ENCODE measurements at regions not wholly inside any gene's neighbourhood (a gene's known extent, or its start where the extent isn't known, plus 50 kb on each side); places are given as distances from the start of the nearest gene placed in this dataset.

DNA sequence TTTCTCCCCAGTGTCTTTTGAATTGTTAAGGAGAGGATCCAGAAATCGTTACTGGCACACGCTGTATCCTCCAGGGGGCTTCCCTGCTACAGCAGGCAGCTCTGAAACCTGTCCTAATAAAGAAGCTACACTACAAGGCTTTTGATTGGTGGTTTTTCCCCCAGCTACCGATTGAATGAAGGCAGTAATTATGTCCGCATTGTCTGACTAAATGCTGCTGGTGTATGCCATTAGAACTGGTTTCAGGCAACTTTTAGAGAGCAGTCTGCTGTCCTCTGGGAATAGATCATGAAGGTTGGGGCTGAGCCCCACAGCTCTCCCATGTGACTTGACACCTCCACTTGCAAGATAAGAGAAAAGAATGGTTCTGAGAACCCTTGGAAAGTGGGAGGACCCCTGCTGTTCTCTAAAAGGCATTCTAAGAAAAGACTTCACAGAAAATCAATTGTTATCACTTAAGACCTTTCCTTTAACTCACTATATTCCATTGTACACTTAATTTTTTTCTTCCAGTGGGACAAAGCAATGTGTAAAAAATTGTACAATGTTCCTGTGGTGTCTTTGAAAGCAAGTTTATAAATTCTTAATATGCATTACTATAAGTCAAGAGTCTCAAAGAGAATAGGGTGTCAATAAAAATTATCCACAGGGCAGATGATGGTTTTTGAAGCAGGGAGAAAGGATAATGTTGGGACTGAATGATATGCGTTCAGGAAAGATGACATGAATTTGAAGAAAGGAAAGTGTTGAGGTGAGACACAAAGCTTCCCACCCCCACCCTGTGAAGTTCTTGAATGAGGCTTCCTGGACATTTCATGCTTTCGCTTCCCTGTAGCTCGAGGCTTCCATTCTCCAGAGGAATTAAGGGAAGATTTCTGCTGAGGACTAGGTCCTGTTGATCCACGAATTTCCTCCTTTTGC lies 53.0 kb upstream of the DAZL start:
- ATAC-seq: no peak
- Mint-ChIP-seq H3K4me1 (no peaks in the 10 kb centered on the region), H3K9me3 (ENCODE audit: low read depth) (no peaks in the 10 kb centered on the region), H3K27ac (no peak overlapping the region), H3K27me3 (peaks cover 13% of the 10 kb centered on the region), H3K36me3 (no peaks in the 10 kb centered on the region), H3K4me3 (no peak overlapping the region)
- CTCF ChIA-PET: no interaction called here
- DNase-seq: no peak

DNA sequence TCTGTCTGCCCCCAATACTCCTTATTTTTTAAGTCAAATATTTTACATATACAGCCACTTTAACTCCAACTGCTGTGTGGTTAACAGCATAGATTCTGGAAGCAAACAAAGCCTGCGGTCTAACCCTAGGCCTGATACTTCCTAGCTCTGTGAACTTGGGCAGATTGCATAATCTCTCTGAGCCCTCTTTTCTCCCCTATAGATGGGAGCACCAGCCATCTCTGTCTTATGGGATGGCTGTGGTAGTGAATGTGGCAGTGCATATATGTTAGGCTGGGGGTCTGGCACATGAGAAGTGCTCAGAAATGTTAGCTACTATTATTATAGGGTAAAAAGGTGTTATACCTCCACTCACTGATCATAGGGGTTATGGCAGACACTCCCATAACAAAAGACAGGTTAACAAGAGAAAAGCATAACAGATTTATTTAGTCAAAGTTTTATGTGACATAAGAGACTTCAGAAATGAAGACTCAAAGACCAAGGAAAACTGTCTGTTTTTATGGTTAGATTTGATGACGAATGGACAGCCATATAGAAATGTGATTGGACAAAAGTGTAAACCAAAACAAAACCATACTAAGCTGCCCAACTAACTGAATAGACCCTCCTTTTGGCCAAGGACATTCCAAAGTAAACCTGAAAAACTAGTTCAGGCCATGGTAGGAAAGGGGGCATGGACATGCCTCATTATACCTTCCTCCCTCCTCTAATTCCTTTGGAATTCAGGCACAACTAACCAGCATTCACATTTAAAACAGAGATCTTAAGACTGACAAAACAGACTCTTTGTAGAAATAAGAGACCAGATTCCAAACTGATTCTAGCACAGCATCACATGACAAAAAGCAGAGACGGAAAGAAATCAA lies 53.9 kb upstream of the DAZL start:
- no peaks in the 10 kb centered on the region for H3K4me1 Mint-ChIP-seq
- CTCF ChIA-PET: no interaction called here
- no peak overlapping the region for H3K27ac Mint-ChIP-seq
- no peak for DNase-seq
- peaks cover 13% of the 10 kb centered on the region for H3K27me3 Mint-ChIP-seq
- H3K36me3 Mint-ChIP-seq: no peaks in the 10 kb centered on the region
- no peak for ATAC-seq
- H3K4me3 Mint-ChIP-seq: no peak overlapping the region
- H3K9me3 Mint-ChIP-seq (ENCODE audit: low read depth): no peaks in the 10 kb centered on the region

DNA sequence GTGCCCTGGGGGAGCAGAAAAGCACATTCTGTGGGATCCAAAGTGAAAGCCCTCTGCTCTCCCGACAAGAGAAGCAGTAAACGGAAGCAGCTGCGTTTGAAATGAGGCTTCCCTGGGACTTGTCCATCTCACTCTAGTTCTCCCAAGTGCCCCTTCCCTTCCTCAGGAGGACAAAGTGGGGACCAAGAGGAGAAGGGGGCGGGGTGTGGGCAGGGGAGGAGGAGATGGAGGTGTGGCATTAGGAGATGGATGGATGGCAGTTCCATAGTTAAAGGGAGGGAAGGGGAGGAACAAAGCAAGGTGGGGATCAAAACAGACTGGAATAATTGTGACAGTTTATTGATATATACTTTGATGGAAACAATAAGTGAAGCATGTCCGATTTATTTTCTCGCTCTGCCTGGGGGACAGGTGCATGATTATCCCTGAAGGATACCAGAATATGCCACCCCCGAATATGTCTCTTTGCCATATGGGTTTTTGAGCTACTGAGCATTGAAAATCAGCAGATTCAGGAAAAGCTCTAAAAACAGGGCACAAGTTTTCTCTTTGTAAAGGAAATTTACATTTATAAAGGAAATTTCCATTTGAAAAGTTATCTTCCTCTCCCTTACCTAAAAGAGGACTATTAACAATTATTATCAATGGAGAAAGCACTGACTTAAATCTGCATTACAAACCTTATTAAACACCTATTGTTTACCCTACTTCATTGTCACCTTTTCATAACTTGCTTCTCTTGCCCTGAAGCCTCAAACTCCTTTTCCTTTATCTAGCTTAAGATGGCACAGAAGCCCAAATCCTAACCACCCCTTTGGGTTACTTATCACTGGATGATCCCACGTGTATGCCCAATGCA lies 58.9 kb upstream of the DAZL start:
- Mint-ChIP-seq H3K27ac (no peak overlapping the region), H3K36me3 (no peaks in the 10 kb centered on the region), H3K9me3 (ENCODE audit: low read depth) (no peaks in the 10 kb centered on the region), H3K4me3 (no peak overlapping the region), H3K27me3 (peaks cover 16% of the 10 kb centered on the region), H3K4me1 (no peaks in the 10 kb centered on the region)
- CTCF ChIA-PET: no interaction called here
- ATAC-seq: no peak
- no peak for DNase-seq

DNA sequence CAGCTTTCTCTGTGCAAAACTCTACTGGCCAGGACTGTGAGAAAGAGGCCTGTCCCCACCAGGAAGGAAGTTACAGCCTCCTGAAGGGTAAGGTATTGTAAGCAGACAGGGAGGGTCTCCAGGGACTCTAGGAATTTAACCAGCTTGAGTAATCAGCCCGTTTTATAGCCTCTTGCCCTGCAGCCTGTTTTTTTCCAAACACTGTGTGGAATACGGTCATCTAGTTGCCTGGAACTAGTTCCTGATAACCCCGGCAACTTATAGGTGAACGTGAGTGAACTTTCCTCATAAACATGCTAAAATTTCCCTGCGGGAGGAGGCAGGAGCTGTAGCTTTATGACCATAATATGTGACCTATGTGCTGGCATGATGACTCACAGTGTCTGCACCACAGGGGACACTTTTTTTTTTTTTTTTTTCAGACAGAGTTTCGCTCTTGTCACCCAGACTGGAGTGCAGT lies 60.1 kb upstream of the DAZL start:
- peaks cover 13% of the 10 kb centered on the region for H3K27me3 Mint-ChIP-seq
- H3K4me1 Mint-ChIP-seq: no peaks in the 10 kb centered on the region
- H3K4me3 Mint-ChIP-seq: no peak overlapping the region
- no peaks in the 10 kb centered on the region for H3K9me3 Mint-ChIP-seq (ENCODE audit: low read depth)
- H3K36me3 Mint-ChIP-seq: no peaks in the 10 kb centered on the region
- H3K27ac Mint-ChIP-seq: no peak overlapping the region
- DNase-seq (no peak), ATAC-seq (no peak)
- CTCF ChIA-PET: no interaction called here

DNA sequence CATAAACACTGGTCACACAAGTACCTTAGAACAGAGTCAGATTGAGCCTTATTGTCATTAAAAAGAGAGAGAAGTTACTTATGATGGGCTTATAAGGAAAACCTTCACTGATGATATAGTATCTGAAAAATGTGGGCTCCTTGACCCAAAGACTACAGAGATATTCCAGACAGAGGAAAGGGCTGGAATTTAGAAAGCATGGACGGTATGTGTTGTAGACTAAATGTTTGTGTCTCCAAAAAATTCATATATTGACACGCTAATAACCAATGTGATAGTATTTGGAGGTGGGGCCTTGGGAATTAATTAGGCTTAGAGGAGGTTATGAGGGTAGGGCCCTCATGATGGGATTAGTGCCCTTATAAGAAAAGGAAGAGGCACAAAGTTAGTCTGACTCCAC lies 61.0 kb upstream of the DAZL start:
- H3K27me3 Mint-ChIP-seq: peaks cover 13% of the 10 kb centered on the region
- H3K36me3 Mint-ChIP-seq: no peaks in the 10 kb centered on the region
- no peaks in the 10 kb centered on the region for H3K9me3 Mint-ChIP-seq (ENCODE audit: low read depth)
- CTCF ChIA-PET: no interaction called here
- ATAC-seq: no peak
- DNase-seq: no peak
- H3K27ac Mint-ChIP-seq: no peak overlapping the region
- no peaks in the 10 kb centered on the region for H3K4me1 Mint-ChIP-seq
- no peak overlapping the region for H3K4me3 Mint-ChIP-seq

DNA sequence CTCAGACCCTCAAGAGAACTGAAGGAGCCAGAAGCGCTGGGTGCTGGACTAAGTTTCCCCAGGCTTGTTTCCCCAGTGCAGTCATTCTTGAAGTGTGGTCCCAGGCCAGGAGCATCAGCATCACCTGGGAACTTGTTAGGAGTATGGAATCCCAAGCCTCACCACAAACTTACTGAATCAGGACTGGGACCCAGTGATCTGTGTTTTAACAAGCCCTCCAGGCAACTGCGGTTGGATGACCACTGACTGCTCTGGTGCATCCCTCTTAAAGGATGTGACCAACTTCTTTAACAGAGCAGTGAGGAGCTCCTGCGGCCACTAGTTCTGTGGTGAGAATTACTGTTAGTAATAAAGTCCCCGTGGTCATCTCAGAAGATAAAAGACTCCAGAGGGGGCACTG lies 62.4 kb upstream of the DAZL start:
- Mint-ChIP-seq H3K4me3 (no peak overlapping the region), H3K27ac (no peak overlapping the region), H3K9me3 (ENCODE audit: low read depth) (no peaks in the 10 kb centered on the region), H3K27me3 (peaks cover 8% of the 10 kb centered on the region), H3K36me3 (no peaks in the 10 kb centered on the region), H3K4me1 (no peaks in the 10 kb centered on the region)
- CTCF ChIA-PET: no interaction called here
- ATAC-seq (no peak), DNase-seq (no peak)

DNA sequence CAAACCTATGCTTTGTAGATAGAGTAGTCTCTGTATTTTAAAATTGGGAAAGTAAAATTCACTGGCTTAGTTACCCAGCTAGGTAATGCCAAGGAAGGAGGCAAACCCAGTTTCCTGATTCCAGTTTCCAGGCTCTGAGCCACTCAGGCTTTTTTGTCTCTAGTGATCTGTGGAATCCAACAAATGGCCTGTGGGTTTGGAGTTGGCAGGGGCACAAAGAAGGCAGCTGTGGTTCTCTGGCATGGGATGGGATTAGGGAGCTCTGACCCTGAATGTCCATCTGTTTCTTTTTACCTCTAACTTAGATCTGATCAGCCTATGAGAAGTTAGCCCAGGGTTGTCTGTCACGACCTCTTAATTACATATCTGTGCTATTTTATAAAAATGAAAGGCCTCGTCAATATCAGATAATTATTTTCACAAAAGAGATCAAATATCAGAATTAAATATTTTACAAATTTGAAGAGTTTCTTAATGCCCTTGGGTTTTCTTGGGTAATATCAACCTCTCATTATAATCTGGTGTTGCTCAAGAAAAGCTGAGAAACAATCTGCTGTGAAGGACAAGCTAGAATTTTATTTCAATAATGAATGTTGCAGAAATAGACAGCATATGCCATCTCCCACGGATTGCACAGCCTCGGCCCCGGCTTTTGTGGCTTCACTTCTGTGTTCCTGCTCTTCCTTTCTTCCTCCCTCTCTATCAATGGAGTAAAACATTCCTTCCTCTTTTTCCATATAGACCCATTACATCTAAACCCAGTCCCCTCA lies 63.7 kb upstream of the DAZL start:
- no peaks in the 10 kb centered on the region for H3K9me3 Mint-ChIP-seq (ENCODE audit: low read depth)
- CTCF ChIA-PET: no interaction called here
- DNase-seq: no peak
- no peak overlapping the region for H3K27ac Mint-ChIP-seq
- H3K4me1 Mint-ChIP-seq: no peaks in the 10 kb centered on the region
- peaks cover 3% of the 10 kb centered on the region for H3K27me3 Mint-ChIP-seq
- H3K36me3 Mint-ChIP-seq: no peaks in the 10 kb centered on the region
- no peak for ATAC-seq
- no peak overlapping the region for H3K4me3 Mint-ChIP-seq

DNA sequence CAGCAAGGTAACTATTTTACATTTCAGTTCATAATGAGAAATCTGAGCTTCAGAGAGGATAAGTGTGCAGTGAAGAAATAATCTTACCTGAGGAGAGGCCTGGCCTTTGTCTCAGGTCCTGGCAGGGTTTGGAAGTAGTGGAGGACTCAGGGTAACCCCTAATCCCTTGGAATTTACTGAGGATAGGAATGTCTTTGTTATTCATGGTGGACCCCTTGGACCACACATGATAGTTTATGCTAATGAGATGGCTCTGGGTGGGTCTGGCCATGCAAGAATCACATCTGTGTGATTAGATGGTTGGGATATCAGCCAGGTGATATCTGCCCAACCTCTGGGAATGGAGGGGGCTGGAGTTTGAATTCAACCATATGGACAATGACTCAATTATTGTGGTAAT lies 65.0 kb upstream of the DAZL start:
- Mint-ChIP-seq H3K36me3 (no peaks in the 10 kb centered on the region), H3K4me3 (no peak overlapping the region), H3K4me1 (no peaks in the 10 kb centered on the region), H3K9me3 (ENCODE audit: low read depth) (peaks cover 2% of the 10 kb centered on the region), H3K27ac (no peak overlapping the region), H3K27me3 (no peaks in the 10 kb centered on the region)
- CTCF ChIA-PET: no interaction called here
- no peak for ATAC-seq
- no peak for DNase-seq

DNA sequence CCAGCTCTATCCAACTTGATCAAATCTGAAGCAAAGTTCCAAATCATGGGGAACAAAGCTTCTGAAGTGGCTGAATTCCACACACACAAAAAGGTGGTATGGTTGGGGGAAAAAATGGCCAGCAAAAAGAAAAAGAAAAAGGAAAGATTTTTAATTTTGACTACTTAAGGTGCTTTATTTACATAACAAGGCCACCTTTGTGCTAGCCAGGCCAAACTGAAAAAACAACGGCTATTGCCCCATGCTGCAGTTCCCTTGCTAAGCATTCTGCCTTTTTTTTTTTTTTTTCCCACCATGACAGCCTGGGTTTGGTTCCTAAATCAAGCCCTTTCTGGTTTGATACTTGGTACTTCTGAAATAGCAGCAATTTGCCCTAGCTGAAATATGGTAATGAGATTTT lies 66.5 kb upstream of the DAZL start:
- Mint-ChIP-seq H3K27ac (no peak overlapping the region), H3K36me3 (peaks cover 3% of the 10 kb centered on the region), H3K9me3 (ENCODE audit: low read depth) (peaks cover 7% of the 10 kb centered on the region), H3K27me3 (no peaks in the 10 kb centered on the region), H3K4me1 (no peaks in the 10 kb centered on the region), H3K4me3 (no peak overlapping the region)
- CTCF ChIA-PET: no interaction called here
- DNase-seq: no peak
- ATAC-seq: no peak

DNA sequence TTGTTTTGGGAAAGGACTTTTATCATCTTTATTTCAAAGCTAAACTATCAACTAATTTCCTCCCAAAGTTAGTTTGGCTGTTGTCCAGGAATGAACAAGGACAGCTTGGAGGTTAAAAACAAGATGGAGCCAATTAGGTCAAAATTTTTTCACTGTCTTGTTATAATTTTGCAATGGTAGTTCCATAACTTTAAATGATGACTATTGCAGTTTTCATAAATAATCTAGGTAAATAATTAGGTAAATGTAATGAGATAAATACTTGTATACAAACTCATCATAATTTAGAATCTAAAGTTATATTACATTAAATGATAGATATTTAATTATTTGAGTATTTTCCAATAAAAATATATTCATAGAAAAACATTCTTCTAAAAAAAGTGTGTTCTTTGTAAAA lies 68.3 kb upstream of the DAZL start:
- no peak overlapping the region for H3K27ac Mint-ChIP-seq

DNA sequence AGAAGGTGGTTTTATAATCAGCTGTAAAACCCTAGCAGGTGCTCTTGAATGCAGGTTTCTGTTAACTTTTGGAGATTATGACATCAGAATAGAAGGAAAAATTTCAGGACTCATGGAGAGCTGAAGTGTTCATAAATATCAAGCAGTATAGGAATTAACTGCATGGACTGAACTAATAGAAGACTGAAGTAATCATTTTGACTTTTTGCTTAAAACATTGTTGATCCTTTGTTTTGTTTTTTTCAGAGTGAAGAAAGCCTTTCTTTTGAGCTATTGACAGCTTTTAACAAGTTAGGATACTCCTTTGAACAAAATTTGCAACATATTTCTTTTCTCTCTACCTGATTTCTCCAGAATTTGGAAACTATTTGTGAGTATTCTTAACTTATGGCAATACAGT lies 70.6 kb upstream of the DAZL start:
- H3K9me3 Mint-ChIP-seq (ENCODE audit: low read depth): peaks cover 7% of the 10 kb centered on the region
- no peaks in the 10 kb centered on the region for H3K27me3 Mint-ChIP-seq
- ATAC-seq (no peak), DNase-seq (no peak)
- CTCF ChIA-PET: no interaction called here
- peaks cover 3% of the 10 kb centered on the region for H3K36me3 Mint-ChIP-seq
- no peak overlapping the region for H3K4me3 Mint-ChIP-seq
- no peak overlapping the region for H3K27ac Mint-ChIP-seq
- H3K4me1 Mint-ChIP-seq: no peaks in the 10 kb centered on the region

More for the DNA sequence above, 68.3 kb upstream of the DAZL start:
- H3K36me3 Mint-ChIP-seq: peaks cover 3% of the 10 kb centered on the region
- DNase-seq: no peak
- peaks cover 7% of the 10 kb centered on the region for H3K9me3 Mint-ChIP-seq (ENCODE audit: low read depth)
- no peaks in the 10 kb centered on the region for H3K4me1 Mint-ChIP-seq
- no peaks in the 10 kb centered on the region for H3K27me3 Mint-ChIP-seq
- ATAC-seq: no peak
- CTCF ChIA-PET: no interaction called here
- no peak overlapping the region for H3K4me3 Mint-ChIP-seq

DNA sequence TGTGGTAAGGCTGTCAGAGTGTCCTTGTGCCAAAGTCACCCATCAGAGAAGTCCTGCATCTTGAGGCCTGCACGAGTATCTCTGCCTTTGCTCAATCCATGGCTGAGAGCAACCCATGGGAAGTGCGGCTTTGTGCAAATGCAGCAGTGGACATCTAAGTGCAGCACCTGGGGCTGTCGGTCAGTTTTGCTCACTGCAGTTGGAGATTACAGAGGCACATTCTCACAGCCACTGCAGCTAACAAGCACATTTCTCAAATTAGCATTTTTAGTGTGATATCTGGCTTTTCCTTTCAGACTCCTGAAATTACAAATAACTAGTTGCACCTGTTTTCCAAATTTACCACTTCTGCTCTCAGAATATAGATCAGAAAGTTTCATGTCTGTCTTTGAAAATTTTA lies 81.5 kb upstream of the DAZL start:
- CTCF ChIA-PET: no interaction called here
- no peaks in the 10 kb centered on the region for H3K4me1 Mint-ChIP-seq
- peaks cover 6% of the 10 kb centered on the region for H3K27me3 Mint-ChIP-seq
- H3K9me3 Mint-ChIP-seq (ENCODE audit: low read depth): peaks cover 6% of the 10 kb centered on the region
- DNase-seq: no peak
- no peak overlapping the region for H3K27ac Mint-ChIP-seq
- no peak overlapping the region for H3K4me3 Mint-ChIP-seq
- ATAC-seq: no peak
- no peaks in the 10 kb centered on the region for H3K36me3 Mint-ChIP-seq

DNA sequence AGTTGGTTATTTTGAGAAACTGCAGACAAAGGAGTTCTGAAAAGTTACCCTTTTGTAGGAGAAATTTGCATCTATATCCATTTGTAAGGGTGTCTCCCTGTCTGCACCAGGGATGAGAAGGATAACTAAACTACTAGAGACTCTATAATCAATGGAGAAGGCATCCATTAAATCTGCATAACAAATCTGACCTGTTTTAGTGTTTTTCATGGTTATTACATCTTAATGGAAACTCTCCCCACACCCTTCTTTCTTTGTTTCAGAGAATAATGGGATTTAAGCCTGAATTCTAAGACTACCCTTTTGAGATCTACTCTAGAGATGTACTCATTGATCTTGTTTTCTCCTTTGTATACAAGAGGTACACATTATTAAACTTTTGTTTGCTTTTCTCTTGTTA lies 82.0 kb upstream of the DAZL start:
- Mint-ChIP-seq H3K36me3 (no peaks in the 10 kb centered on the region), H3K27ac (no peak overlapping the region), H3K9me3 (ENCODE audit: low read depth) (peaks cover 6% of the 10 kb centered on the region), H3K4me3 (no peak overlapping the region), H3K27me3 (peaks cover 6% of the 10 kb centered on the region), H3K4me1 (no peaks in the 10 kb centered on the region)
- ATAC-seq (no peak), DNase-seq (no peak)
- CTCF ChIA-PET: no interaction called here

Data from activated CD8-positive, alpha-beta memory T cell treated with anti-CD3 and anti-CD28 coated beads, Interleukin-2, amount 10 ng/mL, durations not matched to agents 7 days and 5 days (primary cell).